DOHH2 (cell line): ENCODE measurements at regions not wholly inside any gene's neighbourhood (a gene's known extent, or its start where the extent isn't known, plus 50 kb on each side); places are given as distances from the start of the nearest gene placed in this dataset.

Source experiments
- H3F3A ChIP-seq: fragments of 200-600 bp; sonication (generic), shearing (Covaris generic); 2 replicates; pipeline ENCODE4 v1.6.0; 2016; ENCODE audit warnings: antibody characterized with exemption, mild to moderate bottlenecking; ENCODE audit not compliant: control insufficient read depth, insufficient read depth
- H3K27ac ChIP-seq: fragments of 200-600 bp; sonication (generic); 2 replicates; pipeline ENCODE4 v1.5.1; 2014; ENCODE audit warnings: low read depth, mild to moderate bottlenecking, low read length, moderate library complexity
- H3K27me3 ChIP-seq: fragments of 200-600 bp; sonication (generic); 2 replicates; pipeline ENCODE4 v1.6.1; 2014; ENCODE audit warnings: mild to moderate bottlenecking, low read length, mixed read lengths; ENCODE audit not compliant: control insufficient read depth
- H3K36me3 ChIP-seq: fragments of 200-600 bp; sonication (generic); 2 replicates; pipeline ENCODE4 v1.6.1; 2014; ENCODE audit warnings: mild to moderate bottlenecking, low read length, moderate library complexity, mixed read lengths; ENCODE audit not compliant: control insufficient read depth
- H3K4me1 ChIP-seq: fragments of 200-600 bp; sonication (generic); 2 replicates; pipeline ENCODE4 v1.6.1; 2014; ENCODE audit warnings: mild to moderate bottlenecking, low read length, mixed read lengths; ENCODE audit not compliant: control insufficient read depth
- H3K4me2 ChIP-seq: fragments of 200-600 bp; sonication (generic); 2 replicates; pipeline ENCODE4 v1.6.0; 2014; ENCODE audit warnings: mild to moderate bottlenecking, low read length, moderate library complexity
- H3K4me3 ChIP-seq: fragments of 200-600 bp; sonication (generic); 2 replicates; pipeline ENCODE4 v1.5.1; 2014; ENCODE audit warnings: mild to moderate bottlenecking, low read length, mixed read lengths
- H3K79me2 ChIP-seq: fragments of 200-600 bp; sonication (generic); 2 replicates; pipeline ENCODE4 v1.6.1; 2014; ENCODE audit warnings: mild to moderate bottlenecking, low read length, mixed read lengths; ENCODE audit not compliant: control insufficient read depth
- H3K9me2 ChIP-seq: fragments of 200-600 bp; sonication (generic); replicated peaks from 2 replicates; pipeline ENCODE4 v1.6.1; 2014; ENCODE audit warnings: mild to moderate bottlenecking, low read length, mixed read lengths; ENCODE audit not compliant: control insufficient read depth
- H3K9me3 ChIP-seq: fragments of 200-600 bp; sonication (generic); 2 replicates; pipeline ENCODE4 v1.6.1; 2014; ENCODE audit warnings: antibody characterized with exemption, low read length, mixed read lengths; ENCODE audit not compliant: control insufficient read depth, insufficient read depth
- H4K20me1 ChIP-seq: fragments of 200-600 bp; sonication (generic); 2 replicates; pipeline ENCODE4 v1.6.0; 2014; ENCODE audit warnings: low read depth, mild to moderate bottlenecking, antibody characterized with exemption, low read length, moderate library complexity; ENCODE audit not compliant: control insufficient read depth, insufficient read depth
- EZH2phosphoT487 ChIP-seq: fragments of 200-600 bp; sonication (generic); IDR thresholded peaks from 2 replicates; pipeline ENCODE4 v1.6.1; 2017; ENCODE audit warnings: borderline replicate concordance, mild to moderate bottlenecking, antibody characterized with exemption, low read length, moderate library complexity, mixed read lengths
- TF ChIP-seq, protein P1 (sequence below): fragments of 200-600 bp; sonication (generic); IDR thresholded peaks from one replicate; pipeline ENCODE4 v1.5.1; 2014; ENCODE audit warnings: antibody characterized with exemption, mild to moderate bottlenecking, low read depth, low read length; ENCODE audit not compliant: poor library complexity, severe bottlenecking

DNA sequence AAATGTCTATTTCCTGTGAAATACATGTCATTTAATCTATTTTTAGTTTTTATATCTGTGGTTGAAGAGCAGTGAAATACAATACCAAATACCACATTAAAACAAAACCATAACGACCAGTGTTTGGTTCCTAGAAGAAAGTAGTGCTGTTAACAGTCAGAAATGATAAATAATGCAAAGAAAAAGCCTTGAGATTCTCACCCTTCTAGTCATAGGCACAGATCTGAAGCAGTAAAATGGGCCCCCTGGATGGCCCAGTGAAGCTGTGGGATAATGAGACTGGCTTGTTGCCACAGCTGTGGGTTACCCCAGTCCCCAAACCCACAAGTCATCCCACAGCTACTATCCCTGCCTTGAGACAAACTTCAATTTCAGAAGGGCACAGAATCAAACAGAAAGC lies 137.3 kb upstream of the RPL34 start:
- TF ChIP-seq, protein P1, sequence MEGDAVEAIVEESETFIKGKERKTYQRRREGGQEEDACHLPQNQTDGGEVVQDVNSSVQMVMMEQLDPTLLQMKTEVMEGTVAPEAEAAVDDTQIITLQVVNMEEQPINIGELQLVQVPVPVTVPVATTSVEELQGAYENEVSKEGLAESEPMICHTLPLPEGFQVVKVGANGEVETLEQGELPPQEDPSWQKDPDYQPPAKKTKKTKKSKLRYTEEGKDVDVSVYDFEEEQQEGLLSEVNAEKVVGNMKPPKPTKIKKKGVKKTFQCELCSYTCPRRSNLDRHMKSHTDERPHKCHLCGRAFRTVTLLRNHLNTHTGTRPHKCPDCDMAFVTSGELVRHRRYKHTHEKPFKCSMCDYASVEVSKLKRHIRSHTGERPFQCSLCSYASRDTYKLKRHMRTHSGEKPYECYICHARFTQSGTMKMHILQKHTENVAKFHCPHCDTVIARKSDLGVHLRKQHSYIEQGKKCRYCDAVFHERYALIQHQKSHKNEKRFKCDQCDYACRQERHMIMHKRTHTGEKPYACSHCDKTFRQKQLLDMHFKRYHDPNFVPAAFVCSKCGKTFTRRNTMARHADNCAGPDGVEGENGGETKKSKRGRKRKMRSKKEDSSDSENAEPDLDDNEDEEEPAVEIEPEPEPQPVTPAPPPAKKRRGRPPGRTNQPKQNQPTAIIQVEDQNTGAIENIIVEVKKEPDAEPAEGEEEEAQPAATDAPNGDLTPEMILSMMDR: no peak
- TF ChIP-seq EZH2phosphoT487: no peak
- no peak overlapping the region for H3K4me3 ChIP-seq
- no peak overlapping the region for H3K4me2 ChIP-seq
- no peaks in the 10 kb centered on the region for H3K9me3 ChIP-seq
- H4K20me1 ChIP-seq: no peaks in the 10 kb centered on the region
- no peaks in the 10 kb centered on the region for H3K79me2 ChIP-seq
- no peak overlapping the region for H3K27ac ChIP-seq
- no peaks in the 10 kb centered on the region for H3K4me1 ChIP-seq
- no peaks in the 10 kb centered on the region for H3F3A ChIP-seq
- no peaks in the 10 kb centered on the region for H3K36me3 ChIP-seq
- no peaks in the 10 kb centered on the region for H3K9me2 ChIP-seq
- no peaks in the 10 kb centered on the region; the same call in 1 of the 2 replicates for H3K27me3 ChIP-seq

DNA sequence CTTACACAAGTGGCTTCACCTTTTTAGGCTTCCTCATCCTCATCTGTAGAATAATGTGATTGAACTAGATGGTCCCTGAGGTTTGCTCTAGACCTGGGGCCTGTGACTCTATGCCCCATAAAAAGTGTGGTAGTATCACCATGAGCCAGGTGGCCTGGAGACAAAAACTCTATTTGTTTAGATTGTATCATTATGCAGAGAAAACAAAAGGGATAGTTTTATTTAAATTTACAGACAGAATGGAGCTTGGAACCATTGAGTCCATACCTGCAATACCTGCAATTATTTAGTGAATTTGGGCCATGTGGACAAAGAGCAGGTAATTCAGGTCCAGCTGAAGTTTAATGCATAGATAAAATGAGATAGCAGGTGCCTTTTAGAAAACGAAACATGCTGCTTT lies 139.5 kb upstream of the RPL34 start:
- TF ChIP-seq EZH2phosphoT487: no peak
- TF ChIP-seq, protein P1: no peak

DNA sequence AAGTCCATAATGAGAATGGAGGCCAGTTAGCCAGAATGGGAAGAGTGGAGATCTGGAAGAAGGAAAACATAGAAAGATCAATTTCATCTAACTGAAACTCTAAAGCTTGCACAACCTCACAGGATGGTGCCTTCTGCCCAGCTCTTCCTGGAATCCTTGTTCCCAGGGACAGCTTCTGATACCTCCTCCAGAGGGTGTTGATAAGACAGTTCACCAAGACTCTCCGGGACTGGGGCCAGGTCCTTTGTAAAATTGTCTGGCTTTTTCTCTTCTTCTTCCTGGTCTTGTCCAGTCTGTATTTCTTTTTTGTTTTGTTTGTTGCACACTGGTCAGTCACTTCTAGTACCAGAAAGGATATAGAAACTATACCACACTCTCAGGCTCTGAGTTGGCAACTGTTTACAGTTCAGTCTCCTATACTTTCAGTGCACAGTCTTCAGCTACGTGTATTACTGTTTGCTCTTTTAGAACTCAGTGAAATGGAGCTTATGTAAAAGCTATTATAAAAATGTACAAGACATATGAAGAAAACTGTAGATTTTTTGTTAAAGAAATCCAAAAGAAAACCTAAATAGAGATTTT lies 142.8 kb upstream of the RPL34 start:
- Histone ChIP-seq H3K36me3 (no peaks in the 10 kb centered on the region), H3K9me2 (no peaks in the 10 kb centered on the region), H3K9me3 (no peaks in the 10 kb centered on the region), H3F3A (no peaks in the 10 kb centered on the region), H4K20me1 (no peaks in the 10 kb centered on the region), H3K4me1 (no peaks in the 10 kb centered on the region), H3K27me3 (no peaks in the 10 kb centered on the region), H3K27ac (no peak overlapping the region), H3K79me2 (no peaks in the 10 kb centered on the region), H3K4me2 (no peak overlapping the region), H3K4me3 (no peak overlapping the region)
- TF ChIP-seq EZH2phosphoT487: no peak
- TF ChIP-seq, protein P1: no peak

More for the DNA sequence above, 139.5 kb upstream of the RPL34 start:
- Histone ChIP-seq H3F3A (no peaks in the 10 kb centered on the region), H3K4me1 (no peaks in the 10 kb centered on the region), H3K4me2 (no peak overlapping the region), H3K27me3 (no peaks in the 10 kb centered on the region), H3K9me2 (no peaks in the 10 kb centered on the region), H3K36me3 (no peaks in the 10 kb centered on the region), H4K20me1 (no peaks in the 10 kb centered on the region), H3K79me2 (no peaks in the 10 kb centered on the region), H3K4me3 (no peak overlapping the region), H3K9me3 (no peaks in the 10 kb centered on the region), H3K27ac (no peak overlapping the region)
